Pons (tissue), 1 donor: ENCODE measurements at regions not wholly inside any gene's neighbourhood (a gene's known extent, or its start where the extent isn't known, plus 50 kb on each side); places are given as distances from the start of the nearest gene placed in this dataset.
A peak's percentile ranks its signal among the peaks of the same experiment; 100 is the strongest.
"Not testable (repeated sequence)": the region's sequence is repeated elsewhere in the genome, so short reads cannot be mapped to it uniquely, and the experiment has no call there.

Source experiments
- DNase-seq: peaks from one replicate; pipeline ENCODE4 v3.0.0-alpha.2; 2016; ENCODE audit warnings: low spot score

DNA sequence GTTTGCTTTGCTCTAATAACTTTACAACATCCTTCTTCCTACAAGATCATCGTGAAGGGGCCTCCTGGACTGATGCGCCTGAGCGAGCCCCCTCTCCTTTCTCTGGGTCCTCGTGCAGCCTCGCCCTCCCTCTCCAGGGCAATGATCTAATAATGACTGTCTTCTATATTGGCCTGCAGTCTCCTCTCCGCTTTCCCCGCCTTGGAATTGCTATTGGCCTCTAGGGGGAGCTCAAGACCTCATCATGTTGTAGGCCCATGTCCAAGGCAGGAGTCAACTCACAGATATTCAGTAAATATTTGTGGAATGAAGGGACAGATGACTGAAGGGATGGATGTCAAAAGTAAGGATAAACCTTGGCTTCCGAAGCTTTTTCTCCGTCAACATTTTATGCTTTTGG lies 1180.3 kb downstream of the TYW1 start:
- peak; percentile 80 for DNase-seq

DNA sequence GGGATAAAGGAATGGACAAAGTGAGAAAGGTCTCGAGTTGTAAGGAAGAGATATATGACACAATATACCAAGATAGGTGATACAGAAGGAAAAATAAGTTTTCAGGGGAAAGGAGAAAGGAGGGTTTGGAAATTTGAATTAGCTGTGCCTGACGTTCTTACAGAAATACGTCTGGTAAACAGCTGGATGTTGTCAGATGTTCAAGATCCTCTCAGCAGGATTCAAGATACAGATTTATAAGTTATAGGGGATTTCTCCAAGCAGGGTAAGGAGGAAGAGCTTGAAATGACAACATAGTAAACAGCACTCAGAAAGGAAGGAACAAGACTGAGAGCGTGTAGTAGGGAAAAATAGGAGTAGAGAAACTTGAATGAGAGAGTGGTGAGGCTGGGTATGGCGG lies 1184.1 kb downstream of the TYW1 start:
- DNase-seq: no peak

DNA sequence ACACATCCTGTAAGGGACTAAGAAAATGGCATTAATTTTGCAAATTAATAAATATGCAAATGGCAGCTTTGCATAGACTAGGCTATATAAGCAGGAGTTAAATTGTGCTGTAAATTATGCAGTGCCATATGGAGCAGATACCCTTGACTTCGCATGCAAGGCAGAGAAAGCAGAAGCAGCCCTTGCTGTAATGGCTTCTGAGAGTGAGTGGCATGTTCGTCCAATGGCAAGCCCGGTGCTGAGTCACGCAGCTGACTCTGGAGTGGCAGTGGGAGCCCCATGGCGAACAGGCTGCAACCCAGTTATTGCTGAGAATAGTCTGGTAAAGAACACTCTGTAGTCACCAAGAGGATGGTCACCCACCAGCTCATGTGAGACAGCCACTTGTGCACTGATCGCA lies 1186.5 kb downstream of the TYW1 start:
- DNase-seq: no peak

DNA sequence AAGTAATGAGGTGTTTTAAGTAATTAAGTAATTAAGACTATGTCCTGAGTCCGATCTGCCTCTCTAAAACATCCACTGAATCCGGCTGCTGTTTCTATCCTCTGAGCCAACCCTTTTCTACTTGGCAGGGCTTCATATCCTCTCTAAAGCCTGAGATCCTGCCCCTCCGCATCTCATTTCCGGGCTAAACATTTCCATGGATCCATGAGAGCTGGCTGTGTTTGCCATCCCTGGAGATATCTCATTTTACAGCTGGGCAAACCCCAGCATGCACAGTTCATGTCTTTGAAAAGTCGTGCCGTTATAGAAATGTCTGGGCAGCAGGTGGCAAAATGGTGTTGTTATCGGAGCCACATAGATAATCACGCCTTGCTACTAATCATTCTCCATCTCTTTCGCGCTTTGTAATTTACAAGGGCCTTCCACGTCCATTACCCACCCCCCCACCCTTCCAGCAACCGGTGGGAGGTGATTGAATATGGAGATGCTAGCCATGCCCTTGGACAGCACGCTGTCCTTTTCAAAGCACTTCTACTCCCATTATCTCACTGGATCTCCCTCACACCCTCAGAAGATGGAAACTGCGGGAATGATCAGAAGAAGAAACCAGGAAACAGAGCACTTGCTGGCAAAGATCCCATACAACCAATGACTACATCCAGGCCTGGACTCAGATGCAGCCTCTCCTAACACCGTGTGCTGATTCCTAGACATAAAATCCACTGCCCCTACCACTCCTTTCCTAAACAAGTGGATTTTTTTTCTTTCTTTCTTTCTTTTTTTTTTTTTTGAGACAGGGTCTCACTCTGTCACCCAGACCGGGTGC lies 1189.2 kb downstream of the TYW1 start:
- no peak for DNase-seq

DNA sequence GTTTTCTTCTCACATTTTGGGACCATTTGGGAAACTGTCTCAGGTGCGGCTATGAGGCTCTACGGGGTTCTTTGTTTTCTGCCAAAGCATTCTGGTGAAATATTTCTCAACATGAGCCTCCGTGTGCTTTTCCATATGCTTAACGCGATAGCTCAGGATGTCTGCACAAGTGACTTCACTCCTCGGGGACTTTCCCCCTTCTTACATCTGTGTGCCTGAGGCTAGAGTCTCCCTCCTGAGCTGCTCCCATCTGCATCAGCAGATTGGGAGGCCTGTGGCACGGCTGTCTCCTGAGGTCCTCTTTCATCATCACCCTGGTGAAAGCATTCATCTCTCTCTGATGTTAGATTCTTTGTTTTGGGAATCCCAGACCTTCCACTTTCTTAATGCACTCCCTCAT lies 1190.9 kb downstream of the TYW1 start:
- no peak for DNase-seq

DNA sequence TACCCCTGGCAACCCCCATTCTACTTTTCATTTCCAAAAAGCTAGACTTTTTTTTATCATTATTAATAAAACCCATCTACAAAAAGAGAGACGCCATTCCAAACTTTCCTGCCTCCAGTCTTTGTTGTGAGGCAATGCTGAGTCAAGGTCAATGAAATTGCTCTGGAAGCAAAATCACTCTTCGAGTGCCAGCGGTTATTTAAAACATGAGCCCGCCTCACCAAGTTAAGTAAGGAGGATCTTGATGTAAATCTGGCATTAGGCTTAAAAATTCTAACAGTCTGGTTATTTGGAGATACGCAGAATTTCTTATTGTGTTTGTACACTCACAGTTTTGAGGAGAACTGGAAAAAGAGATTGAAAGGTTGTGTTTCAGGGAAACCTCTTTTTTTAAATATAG lies 1196.3 kb downstream of the TYW1 start:
- DNase-seq: no peak

DNA sequence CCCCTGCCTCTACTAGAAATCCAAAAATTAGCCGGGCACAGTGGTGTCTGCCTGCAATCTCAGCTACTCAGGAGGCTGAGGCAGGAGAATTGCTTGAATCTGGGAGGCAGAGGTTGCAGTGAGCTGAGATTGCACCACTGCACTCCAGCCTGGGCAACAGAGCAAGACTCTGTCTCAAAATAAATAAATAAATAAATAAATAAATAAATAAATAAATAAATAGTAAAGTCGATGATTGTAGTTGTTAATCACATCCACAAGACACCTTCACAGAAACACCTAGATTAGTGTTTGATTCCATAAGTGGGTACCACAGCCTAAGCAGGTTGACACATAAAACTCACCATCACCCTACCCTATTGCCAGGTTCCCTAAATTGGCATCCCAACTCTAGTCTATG lies 1199.0 kb downstream of the TYW1 start:
- not testable (repeated sequence) for DNase-seq

DNA sequence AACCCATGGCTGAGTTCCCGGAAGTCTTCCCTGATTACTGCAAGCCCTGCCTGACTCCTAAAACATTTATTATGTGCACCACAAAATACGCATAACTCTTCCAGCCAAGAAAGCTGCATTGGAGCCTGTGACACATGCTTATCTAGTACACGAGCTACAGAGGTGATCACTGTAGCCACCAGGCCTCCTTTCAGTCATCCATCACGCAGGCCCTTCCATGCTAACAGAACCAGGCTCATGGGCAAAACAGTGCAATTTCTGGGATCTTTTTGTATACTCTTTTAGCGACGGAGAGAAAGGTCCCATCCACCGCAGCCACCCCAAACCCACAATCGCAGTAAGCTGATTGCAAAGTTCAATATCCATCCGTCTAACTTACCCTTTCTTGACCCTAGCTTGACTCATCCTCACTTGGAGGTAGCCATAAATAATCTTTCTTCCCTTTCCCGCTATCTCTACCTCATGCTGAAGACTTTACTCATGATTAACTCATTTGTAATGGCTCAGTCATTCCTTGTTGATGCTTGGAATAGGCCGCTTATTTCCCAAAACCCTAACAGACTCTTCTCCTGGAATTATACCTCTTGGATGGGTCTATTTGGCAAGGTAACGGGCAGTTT lies 1203.5 kb downstream of the TYW1 start:
- DNase-seq: no peak

DNA sequence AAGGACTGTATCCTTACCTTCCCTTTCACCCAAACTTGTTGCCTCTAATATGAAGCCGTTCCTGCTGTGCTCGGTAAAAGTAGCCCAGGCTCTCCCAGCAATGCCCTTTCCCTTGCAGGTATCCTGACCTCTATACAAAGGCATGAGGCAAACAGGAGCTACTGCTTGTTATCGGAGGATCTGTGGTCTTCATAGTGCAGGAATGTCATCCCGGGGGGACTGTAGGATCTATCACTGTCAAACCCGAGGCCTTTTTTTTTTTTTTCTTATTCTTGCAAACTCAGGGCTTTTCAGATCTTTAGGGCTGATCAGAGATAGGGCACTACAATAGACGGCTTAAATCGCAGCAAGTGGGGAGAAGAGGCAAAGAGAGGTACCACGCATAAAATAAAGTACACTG lies 1206.6 kb downstream of the TYW1 start:
- DNase-seq: no peak

DNA sequence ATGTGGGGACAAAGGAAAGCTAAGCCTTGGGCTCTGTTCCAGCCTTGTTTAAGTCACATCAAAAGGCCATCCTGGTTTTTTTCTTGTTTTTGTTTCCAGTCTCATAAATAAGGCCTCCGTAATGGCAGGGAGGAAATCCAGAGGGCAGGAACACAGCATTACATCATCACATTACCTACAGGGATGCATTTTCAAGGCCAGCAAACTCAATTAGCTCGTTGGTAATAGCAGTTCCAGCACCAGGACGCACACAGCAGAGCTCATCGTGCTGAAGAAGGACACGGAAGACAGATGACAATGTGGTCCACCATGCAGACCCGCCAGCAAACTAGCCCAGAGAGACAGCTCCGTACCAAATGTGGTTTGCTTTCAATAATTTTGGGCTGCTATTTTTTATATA lies 1209.2 kb downstream of the TYW1 start:
- DNase-seq: no peak

DNA sequence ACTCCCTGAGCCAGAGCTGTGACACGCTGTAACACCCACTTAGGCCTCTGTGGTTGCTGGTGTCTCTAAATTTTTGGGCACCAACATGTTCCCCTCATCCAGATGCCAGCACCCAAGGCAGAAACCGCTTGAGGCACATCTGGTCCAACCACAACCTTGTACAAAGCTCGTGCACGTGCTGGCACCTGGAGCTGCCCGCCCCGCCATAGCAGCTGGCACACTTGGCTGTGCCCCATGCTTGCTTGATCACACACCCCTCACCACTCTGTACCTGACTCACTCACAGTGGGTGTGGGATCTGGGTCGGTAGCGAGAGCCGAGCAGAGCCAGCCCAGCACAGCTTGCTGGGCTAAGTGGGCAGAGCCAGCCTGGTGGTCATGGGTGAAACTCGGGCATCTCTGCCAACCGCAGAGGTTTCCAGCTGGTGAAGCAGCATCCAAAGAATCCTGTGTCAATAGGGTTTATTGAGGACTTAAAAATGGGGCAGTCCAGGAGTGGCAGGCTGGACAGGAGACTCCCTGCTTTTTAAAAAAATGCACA lies 1210.4 kb downstream of the TYW1 start:
- DNase-seq: no peak

DNA sequence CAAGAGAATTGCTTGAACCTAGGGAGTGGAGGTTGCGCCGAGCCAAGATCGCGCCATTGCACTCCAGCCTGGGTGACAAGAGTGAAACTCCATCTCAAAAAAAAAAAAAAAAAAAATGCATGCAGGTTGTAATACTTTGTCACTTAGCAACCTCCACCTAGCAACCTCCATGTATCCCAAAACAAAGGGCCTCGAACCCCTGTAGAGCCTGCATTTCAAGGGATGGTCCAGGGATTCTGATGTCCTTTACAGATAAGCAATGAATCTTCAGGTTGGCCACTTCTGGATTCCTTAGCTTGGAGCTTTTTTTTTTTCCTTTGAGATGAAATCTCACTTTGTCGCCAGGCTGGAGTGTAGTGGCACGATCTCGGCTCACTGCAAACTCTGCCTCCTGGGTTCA lies 1211.0 kb downstream of the TYW1 start:
- no peak for DNase-seq

DNA sequence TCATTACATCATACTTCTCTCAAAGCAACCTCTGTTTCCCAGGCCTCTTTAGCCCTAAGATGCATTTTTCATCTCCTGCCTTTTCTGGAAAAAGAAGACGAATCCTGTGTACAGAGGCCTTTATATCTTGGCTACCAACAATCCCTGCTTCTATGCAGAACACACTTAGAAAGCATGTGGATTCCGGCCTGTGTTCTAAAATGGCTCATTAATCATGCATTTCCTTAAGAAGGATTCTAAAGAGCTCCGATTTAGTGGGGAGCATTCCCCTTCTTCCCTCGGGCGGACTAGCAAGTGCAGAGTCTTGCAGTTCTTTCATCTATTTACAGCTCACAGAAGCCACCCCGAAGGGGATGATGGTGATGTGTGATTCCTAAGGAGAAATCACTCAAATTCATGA lies 1212.9 kb downstream of the TYW1 start:
- DNase-seq: no peak

DNA sequence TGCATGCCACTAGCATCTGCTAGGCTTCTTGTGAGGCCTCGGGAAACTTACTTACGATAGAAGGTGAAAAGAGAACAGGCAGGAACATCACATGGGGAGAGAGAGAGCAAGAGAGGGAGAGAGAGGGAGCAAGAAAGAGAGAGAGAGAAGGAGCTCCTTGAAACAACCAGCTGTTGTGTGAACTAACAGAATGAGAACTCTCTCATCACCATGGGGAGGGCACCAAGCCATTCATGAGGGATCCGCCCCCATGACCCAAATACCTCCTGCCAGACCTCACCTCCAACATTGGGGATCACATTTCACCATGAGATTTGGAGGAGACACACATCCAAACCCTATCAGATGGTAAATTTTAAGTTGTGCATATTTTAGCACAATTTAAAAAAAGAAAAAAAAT lies 1217.2 kb downstream of the TYW1 start:
- no peak for DNase-seq

DNA sequence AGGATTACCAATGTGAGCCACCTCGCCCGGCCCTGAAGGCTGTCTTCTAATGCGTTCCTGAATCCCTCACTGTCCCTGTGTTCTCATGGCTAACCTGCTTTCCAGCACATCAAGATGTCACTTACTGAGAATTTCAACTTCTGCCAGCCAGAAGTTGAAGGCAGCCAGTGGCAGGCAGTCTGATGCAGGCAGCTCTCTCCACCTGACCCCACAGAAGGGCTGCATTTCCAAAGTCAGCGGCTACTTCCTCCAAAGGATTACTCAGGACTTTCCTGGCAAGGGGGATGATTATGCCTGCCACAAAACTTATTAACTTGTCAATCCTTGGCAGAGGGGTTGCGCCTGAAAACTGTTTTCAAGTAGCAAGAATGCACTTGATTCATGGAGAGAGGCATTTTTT lies 1219.4 kb downstream of the TYW1 start:
- peak; percentile 23 for DNase-seq

DNA sequence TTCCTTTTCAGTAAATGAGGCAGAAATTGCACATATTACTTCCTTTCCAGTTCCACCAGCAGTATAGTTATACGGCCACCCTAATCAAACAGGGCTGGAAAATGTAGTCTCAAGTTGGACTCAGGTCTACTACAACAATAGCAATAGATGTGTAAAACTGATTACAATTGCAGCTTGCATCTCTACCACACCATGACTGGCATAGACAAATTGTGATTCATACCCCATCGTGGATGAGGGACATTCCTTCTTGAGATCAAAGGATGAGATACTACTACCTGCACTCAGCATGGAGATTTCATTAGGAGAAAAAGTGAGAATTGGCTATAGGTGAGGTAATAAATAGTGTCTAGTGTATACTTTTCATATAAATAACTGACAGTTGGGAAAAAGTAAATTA lies 1220.8 kb downstream of the TYW1 start:
- DNase-seq: no peak

DNA sequence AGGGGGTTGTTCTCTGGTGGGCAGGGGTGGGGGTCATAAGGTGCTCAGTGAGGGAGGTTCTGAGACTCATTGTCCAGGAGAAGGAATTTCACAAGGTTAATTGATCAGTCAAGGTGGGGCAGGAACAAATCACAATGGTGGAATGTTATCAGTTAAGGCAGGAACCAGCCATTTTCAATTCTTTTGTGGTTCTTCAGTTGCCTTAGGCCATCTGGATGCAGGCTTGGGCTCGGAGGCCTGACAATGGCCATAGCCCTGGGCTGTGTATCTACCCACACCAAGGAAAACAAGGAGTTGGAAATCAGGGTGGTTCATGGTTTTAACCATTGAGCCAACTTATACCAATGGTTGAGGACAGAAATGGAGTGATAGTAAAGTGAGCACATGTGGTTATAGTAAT lies 1221.8 kb downstream of the TYW1 start:
- no peak for DNase-seq

DNA sequence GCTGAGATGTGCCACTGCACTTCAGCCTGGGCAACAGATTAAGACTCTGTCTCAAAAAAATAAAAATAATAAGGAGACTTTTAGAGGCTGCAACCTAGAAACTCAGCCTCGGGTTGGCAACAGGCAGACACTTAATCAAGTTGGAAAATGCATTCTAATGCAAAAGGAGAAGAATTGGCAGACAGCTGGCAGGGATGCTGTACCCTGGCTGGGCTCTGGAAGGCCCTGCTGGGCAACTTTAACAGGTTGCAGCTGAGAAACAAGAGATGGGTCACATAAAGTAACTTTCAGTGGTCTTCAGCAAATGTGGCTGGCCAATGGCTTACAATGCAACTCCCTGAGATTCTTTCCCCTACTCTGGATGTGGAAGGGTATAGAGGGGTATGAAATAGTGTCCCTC lies 1225.7 kb downstream of the TYW1 start:
- DNase-seq: no peak

DNA sequence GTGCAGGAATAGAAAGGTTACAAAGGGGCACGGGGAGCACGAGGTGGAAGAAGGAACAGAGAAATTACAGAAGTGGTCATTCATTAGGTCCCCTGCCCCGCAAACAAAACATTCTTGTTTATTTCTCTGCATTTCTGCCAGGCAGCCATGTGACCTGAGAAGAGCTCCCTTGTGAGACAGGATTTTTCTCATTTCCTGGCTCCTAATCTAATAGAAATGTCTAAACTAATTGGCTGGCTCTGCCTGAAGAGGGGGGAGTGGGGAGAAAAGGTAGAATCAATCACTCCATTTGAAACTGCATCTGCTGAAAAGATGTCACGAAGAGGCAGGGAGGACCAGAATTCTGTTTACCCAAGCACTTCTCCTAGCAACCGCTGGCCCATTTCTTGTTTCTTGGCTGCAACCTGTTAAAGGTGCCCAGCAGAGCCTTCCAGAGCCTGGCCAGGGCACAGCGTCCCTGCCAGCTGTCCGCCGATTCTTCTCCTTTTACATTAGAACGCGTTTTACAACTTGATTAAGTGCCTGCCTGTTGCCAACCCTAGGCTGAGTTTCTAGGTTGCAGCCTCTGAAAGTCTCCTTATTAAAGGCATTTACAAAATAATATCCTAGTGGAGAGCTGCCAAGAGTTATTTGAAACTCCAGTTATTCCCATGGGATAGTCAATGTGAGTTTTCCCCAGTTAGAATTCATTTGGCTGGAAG lies 1227.6 kb downstream of the TYW1 start:
- peak; percentile 65 for DNase-seq

DNA sequence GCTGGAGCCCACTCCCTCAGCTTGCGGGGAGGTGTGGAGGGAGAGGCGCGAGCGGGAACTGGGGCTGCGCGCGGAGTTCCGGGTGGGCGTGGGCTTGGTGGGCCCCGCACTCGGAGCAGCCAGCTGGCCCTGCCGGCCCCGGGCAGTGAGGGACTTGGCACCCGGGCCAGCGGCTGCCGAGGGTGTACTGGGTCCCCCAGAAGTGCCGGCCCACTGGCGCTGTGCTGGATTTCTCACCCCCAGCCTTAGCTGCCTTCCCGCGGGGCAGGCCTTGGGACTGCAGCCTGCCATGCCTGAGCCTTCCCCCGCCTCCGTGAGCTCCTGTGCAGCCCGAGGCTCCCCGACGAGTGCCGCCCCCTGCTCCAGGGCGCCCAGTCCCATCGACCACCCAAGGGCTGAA lies 1234.4 kb downstream of the TYW1 start:
- DNase-seq: not testable (repeated sequence)

DNA sequence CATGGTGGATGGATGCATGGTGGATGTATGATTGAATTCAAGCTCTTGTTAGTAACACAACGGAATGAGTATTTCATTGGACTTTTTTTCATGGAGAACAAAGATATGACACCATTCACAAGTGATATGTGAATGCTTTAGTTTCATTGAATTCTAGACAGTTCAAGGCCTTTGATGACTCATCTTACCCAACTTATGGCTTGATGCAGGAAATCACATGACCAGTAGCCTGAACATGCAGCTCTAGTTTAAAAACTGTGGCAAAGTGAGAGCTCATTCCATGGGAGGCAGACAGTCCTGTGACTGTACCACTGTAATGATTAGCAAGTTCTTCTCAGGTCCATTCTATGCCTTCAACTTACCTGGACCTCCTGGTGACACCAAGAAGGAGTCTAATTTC lies 1239.3 kb downstream of the TYW1 start:
- DNase-seq: no peak

DNA sequence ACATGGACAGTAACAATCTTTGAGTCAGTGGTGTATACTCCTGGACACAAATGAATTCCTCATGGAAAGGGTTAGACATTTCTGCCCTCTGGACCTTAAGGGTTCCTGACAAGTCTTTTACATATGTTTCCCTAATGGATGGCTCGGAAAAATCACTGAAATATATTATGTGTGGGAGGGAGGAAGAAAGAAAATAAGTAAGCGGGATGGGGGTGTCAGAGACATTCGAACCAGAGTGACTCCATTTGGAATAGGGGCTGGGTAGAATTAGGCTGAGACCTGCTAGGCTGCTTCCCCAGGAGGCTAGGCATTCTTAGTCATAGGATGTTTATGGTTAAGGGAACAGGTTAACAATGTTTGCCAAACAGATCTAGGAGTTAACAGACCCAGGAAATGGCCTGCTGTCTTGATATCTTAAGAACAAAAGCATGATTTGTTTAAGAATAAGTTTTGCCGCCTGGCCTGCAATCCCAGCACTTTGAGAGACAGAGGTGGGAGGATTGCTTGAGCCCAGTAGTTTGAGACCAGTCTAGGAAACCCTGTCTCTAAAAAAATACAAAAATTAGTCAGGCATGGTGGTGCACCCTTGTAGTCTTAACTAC lies 1241.7 kb downstream of the TYW1 start:
- DNase-seq: no peak

DNA sequence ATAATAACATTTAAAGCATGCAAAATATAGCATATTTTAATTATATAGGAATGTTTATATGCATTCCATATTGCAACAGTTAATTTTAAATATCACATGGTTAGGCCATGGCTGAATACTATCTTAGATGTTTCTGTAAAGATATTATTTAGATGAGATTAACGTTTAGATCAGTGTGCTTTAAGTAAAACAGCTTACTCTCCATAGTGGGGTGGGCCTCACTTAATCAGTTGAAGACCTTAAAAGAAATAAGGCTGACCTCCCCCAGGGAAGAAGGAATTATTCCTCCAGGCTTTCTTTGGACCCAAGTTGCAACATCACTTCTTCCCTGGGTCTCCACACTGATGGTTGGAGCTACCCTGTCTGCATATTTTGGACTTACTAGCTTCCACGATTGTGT lies 1246.5 kb downstream of the TYW1 start:
- DNase-seq: no peak
